Tibial nerve (tissue), 4 donors: ENCODE measurements at regions not wholly inside any gene's neighbourhood (a gene's known extent, or its start where the extent isn't known, plus 50 kb on each side); places are given as distances from the start of the nearest gene placed in this dataset.

Experiments used
- EP300 ChIP-seq, 2 donors: sonication (generic); formaldehyde crosslinking; IDR thresholded peaks; one replicate each; pipeline ENCODE4 v1.6.1; 2017; ENCODE audit warnings: antibody characterized with exemption in 2 of 2, mild to moderate bottlenecking in 1 of 2
- POLR2A ChIP-seq, 2 donors: fragments of 450-650 bp; IDR thresholded peaks; one replicate each; pipeline ENCODE4 v1.6.1; 2017; ENCODE audit warnings: antibody characterized with exemption in 2 of 2, mild to moderate bottlenecking in 2 of 2, moderate library complexity in 2 of 2
- TF ChIP-seq, protein P1 (sequence below), 5 experiments: fragments of 200-600 bp in 3 of 5; fragments of 450-650 bp in 2 of 5; sonication (generic) in 3 of 5; IDR thresholded peaks; one replicate each; pipeline ENCODE4 v1.5.1; 2016 to 2019; ENCODE audit warnings: antibody characterized with exemption in 5 of 5, mild to moderate bottlenecking in 3 of 5, moderate library complexity in 2 of 5

DNA sequence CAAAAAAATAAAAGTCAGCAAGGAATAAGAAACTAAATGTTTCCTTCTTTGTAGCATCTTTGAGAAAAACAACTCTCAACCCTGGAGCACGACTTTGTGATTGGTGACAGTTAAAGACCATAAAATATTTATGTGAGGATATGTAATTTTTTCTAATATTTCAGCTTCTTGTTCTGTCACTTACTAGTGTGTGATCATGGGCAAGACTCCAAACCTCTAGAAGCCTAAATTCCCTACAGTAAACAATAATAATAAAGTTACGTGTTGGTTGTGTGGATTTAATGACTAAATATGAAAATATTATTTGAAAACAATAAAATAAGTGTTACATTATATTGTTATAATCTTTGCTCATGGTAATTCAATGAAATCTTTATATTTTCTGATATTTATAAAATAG is 735.6 kb upstream of the MARCKS start:
- TF ChIP-seq, protein P1, sequence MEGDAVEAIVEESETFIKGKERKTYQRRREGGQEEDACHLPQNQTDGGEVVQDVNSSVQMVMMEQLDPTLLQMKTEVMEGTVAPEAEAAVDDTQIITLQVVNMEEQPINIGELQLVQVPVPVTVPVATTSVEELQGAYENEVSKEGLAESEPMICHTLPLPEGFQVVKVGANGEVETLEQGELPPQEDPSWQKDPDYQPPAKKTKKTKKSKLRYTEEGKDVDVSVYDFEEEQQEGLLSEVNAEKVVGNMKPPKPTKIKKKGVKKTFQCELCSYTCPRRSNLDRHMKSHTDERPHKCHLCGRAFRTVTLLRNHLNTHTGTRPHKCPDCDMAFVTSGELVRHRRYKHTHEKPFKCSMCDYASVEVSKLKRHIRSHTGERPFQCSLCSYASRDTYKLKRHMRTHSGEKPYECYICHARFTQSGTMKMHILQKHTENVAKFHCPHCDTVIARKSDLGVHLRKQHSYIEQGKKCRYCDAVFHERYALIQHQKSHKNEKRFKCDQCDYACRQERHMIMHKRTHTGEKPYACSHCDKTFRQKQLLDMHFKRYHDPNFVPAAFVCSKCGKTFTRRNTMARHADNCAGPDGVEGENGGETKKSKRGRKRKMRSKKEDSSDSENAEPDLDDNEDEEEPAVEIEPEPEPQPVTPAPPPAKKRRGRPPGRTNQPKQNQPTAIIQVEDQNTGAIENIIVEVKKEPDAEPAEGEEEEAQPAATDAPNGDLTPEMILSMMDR (IDR thresholded peaks at IDR 0.05) = no peak
- no peak for TF ChIP-seq EP300 (IDR thresholded peaks at IDR 0.05)
- no peak for TF ChIP-seq POLR2A (IDR thresholded peaks at IDR 0.05)
